ENCODE measurements at regions not wholly inside any gene's neighbourhood (a gene's known extent, or its start where the extent isn't known, plus 50 kb on each side); places are given as distances from the start of the nearest gene placed in this dataset.

- no peak for TF ChIP-seq CTCF (IDR thresholded peaks at IDR 0.05; ENCODE audit: extremely low read depth, missing control alignments)
- no peak for DNase-seq (ENCODE audit: low spot score)
Measured at GRCh38 chr22:49323751-49324415, 503.8 kb downstream of the BRD1 start.

- DNase-seq (ENCODE audit: low spot score) = no peak
- no peak for TF ChIP-seq CTCF (IDR thresholded peaks at IDR 0.05; ENCODE audit: extremely low read depth, missing control alignments)
Measured at GRCh38 chr22:49322861-49323622, 504.6 kb downstream of the BRD1 start.

- TF ChIP-seq CTCF (IDR thresholded peaks at IDR 0.05; ENCODE audit: extremely low read depth, missing control alignments) = no peak
- DNase-seq (ENCODE audit: low spot score) = no peak
Measured at GRCh38 chr22:49322231-49322630, 505.4 kb downstream of the BRD1 start.

DNA sequence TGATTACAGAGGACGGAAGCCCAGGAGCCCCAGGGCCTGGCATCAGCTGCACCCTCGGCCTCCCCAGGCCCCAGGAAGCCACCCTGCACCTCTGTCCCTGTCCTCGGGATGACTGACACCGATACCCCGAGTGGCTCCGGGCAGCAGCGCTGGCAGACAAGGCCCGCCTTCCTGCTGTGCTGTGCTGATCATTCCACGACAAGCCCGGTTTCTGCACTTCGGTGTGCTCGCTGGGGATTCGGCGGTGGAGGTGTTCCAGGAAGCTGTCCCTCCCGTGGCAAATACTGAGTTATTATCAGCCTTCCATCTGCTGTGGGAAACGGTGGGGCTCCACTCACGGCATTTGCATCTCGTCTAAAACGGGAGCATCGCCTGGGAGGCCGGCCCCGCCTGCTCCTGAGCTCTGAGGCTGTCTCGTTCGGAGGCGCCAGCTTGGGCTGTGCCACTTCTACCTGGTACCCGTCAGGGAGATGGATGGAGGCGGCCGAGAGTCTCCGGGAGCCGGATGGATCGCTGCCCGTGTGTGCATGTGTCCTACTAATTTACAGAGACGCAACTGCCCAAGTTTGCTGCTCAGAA is 506.1 kb downstream of the BRD1 start:
- DNase-seq (ENCODE audit: low spot score) = no peak
- TF ChIP-seq CTCF (IDR thresholded peaks at IDR 0.05; ENCODE audit: extremely low read depth, missing control alignments) = no peak

GRCh38 chr22:49320714-49321476 is 506.8 kb downstream of the BRD1 start:
- DNase-seq (ENCODE audit: low spot score) = no peak
- TF ChIP-seq CTCF (IDR thresholded peaks at IDR 0.05; ENCODE audit: extremely low read depth, missing control alignments) = no peak

- DNase-seq (ENCODE audit: low spot score) = no peak
- TF ChIP-seq CTCF (IDR thresholded peaks at IDR 0.05; ENCODE audit: extremely low read depth, missing control alignments) = no peak
Measured at GRCh38 chr22:49317369-49317768, 510.3 kb downstream of the BRD1 start.

Measured in GM20000 (cell line).